HepG2 (cell line): ENCODE measurements at regions not wholly inside any gene's neighbourhood (a gene's known extent, or its start where the extent isn't known, plus 50 kb on each side); places are given as distances from the start of the nearest gene placed in this dataset.

Source experiments
- ARID2 ChIP-seq: sonication (generic); formaldehyde crosslinking; IDR thresholded peaks from 2 replicates; pipeline ENCODE4 v1.8.1; 2022; ENCODE audit warnings: mild to moderate bottlenecking, missing genetic modification reagents, borderline replicate concordance
- GABPB1 ChIP-seq: IDR thresholded peaks from 2 replicates; pipeline ENCODE4 v1.6.1; 2016; ENCODE audit warnings: mild to moderate bottlenecking, missing genetic modification reagents, moderate library complexity, missing compliant biosample characterization
- KDM1A ChIP-seq: IDR thresholded peaks from 2 replicates; pipeline ENCODE4 v1.6.1; 2016; ENCODE audit warnings: missing compliant biosample characterization
- MAZ ChIP-seq, 2 experiments: sonication (generic) in 1 of 2; formaldehyde crosslinking in 1 of 2; IDR thresholded peaks; 2 replicates each; pipeline versions ENCODE4 v1.5.0 to v1.6.1; 2012 to 2020; ENCODE audit warnings: low read depth in 2 of 2, mild to moderate bottlenecking in 2 of 2, borderline replicate concordance in 1 of 2, improper control_type of control experiment in 1 of 2, low read length in 1 of 2, missing genetic modification reagents in 1 of 2, moderate library complexity in 1 of 2
- PRPF4 ChIP-seq: fragments of 200-400 bp; formaldehyde crosslinking; IDR thresholded peaks from 2 replicates; pipeline ENCODE4 v1.6.1; 2016; ENCODE audit warnings: low read length, low read depth; ENCODE audit not compliant: poor library complexity, severe bottlenecking
- SMC3 ChIP-seq: IDR thresholded peaks from 2 replicates; pipeline ENCODE4 v1.6.1; 2011; ENCODE audit warnings: low read length, improper control_type of control experiment
- STAG1 ChIP-seq: sonication (generic); formaldehyde crosslinking; IDR thresholded peaks from 2 replicates; pipeline ENCODE4 v1.4.0; 2020; ENCODE audit warnings: missing genetic modification reagents
- YY1 ChIP-seq: IDR thresholded peaks from 2 replicates; pipeline ENCODE4 v1.6.1; 2011; ENCODE audit warnings: low read length, low read depth, moderate library complexity, mild to moderate bottlenecking; ENCODE audit not compliant: insufficient read depth, insufficient replicate concordance
- ZMYM3 ChIP-seq: sonication (generic); formaldehyde crosslinking; IDR thresholded peaks from 2 replicates; pipeline ENCODE4 v1.5.1; 2020; ENCODE audit warnings: mild to moderate bottlenecking, missing genetic modification reagents
- ZNF326 ChIP-seq: sonication (generic); formaldehyde crosslinking; IDR thresholded peaks from 2 replicates; pipeline ENCODE4 v1.4.0; 2020; ENCODE audit warnings: missing genetic modification reagents, borderline replicate concordance
- ZSCAN21 ChIP-seq: sonication (generic); formaldehyde crosslinking; IDR thresholded peaks from 2 replicates; pipeline ENCODE4 v1.8.0; 2022; ENCODE audit warnings: mild to moderate bottlenecking, missing genetic modification reagents, moderate library complexity, borderline replicate concordance
- ZSCAN29 ChIP-seq: sonication (generic); formaldehyde crosslinking; conservative IDR thresholded peaks from 2 replicates; pipeline ENCODE4 v1.4.0; 2020; ENCODE audit warnings: mild to moderate bottlenecking, missing genetic modification reagents
- TF ChIP-seq, protein P1 (sequence below): sonication (generic); formaldehyde crosslinking; IDR thresholded peaks from 2 replicates; pipeline ENCODE4 v1.5.0; 2020; ENCODE audit warnings: mild to moderate bottlenecking, missing genetic modification reagents, moderate library complexity
- TF ChIP-seq, protein P2 (sequence below): IDR thresholded peaks from 2 replicates; pipeline ENCODE4 v1.6.1; 2016; ENCODE audit warnings: low read depth
- TF ChIP-seq, protein P3 (sequence below): sonication (generic); formaldehyde crosslinking; IDR thresholded peaks from 2 replicates; pipeline ENCODE4 v1.4.0; 2020; ENCODE audit warnings: mild to moderate bottlenecking, missing genetic modification reagents
- TF ChIP-seq, protein P4 (sequence below), 2 experiments: sonication (generic) in 1 of 2; formaldehyde crosslinking in 1 of 2; IDR thresholded peaks; 2 replicates each; pipeline versions ENCODE4 v1.4.0 to v1.6.1; 2018 to 2020; ENCODE audit warnings: missing genetic modification reagents in 2 of 2, borderline replicate concordance in 1 of 2, low read depth in 1 of 2, mild to moderate bottlenecking in 1 of 2, missing biosample characterization in 1 of 2
- TF ChIP-seq, protein P5 (sequence below): sonication (generic); formaldehyde crosslinking; IDR thresholded peaks from 2 replicates; pipeline ENCODE4 v1.5.1; 2020; ENCODE audit warnings: mild to moderate bottlenecking, missing genetic modification reagents, borderline replicate concordance

DNA sequence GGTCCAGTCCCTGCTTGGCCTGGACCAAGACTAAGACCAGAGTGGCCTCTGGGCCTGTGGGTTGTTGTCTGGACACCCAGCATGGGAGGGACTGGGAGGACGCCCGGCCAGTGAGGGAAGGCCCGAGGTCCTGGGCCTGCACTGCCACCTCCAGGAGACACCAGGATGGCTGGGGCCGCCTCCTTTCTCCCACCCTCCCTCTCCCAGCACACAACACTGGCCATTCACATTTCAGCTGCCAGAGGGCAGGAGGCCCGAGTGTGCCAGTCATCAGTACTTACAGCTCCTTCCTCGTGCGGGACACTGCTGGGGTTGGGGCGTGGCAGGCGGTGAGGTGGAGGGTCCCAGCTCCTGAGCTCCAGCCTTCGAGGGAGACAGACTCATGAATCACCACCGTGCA is 133.5 kb downstream of the ASB1 start (continued):
- TF ChIP-seq SMC3 (peak; percentile 44; the same call in 1 of the 2 replicates), ZSCAN21 (peak; percentile 31; the same call in 1 of the 2 replicates), KDM1A (no peak), STAG1 (CRISPR knock-in tag) (peak; percentile 87), ZMYM3 (CRISPR knock-in tag) (0 out of 2 replicates have a peak, but pooled peaks have one; percentile 13), MAZ (IDR thresholded peaks at IDR 0.05; ENCODE audit: borderline replicate concordance, low read depth, low read length) (peak; percentile 34; the same call in 1 of the 2 replicates), MAZ (CRISPR knock-in tag; IDR thresholded peaks at IDR 0.05; ENCODE audit: low read depth) (peak; percentile 57), ZSCAN29 (CRISPR knock-in tag) (no peak), ARID2 (CRISPR knock-in tag) (no peak), PRPF4 (no peak), YY1 (no peak), ZNF326 (CRISPR knock-in tag) (0 out of 2 replicates have a peak, but pooled peaks have one; percentile 29), GABPB1 (peak; percentile 21; the same call in 1 of the 2 replicates)
- TF ChIP-seq, protein P1, sequence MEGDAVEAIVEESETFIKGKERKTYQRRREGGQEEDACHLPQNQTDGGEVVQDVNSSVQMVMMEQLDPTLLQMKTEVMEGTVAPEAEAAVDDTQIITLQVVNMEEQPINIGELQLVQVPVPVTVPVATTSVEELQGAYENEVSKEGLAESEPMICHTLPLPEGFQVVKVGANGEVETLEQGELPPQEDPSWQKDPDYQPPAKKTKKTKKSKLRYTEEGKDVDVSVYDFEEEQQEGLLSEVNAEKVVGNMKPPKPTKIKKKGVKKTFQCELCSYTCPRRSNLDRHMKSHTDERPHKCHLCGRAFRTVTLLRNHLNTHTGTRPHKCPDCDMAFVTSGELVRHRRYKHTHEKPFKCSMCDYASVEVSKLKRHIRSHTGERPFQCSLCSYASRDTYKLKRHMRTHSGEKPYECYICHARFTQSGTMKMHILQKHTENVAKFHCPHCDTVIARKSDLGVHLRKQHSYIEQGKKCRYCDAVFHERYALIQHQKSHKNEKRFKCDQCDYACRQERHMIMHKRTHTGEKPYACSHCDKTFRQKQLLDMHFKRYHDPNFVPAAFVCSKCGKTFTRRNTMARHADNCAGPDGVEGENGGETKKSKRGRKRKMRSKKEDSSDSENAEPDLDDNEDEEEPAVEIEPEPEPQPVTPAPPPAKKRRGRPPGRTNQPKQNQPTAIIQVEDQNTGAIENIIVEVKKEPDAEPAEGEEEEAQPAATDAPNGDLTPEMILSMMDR (CRISPR knock-in tag), result peak; percentile 87
- TF ChIP-seq, protein P2, sequence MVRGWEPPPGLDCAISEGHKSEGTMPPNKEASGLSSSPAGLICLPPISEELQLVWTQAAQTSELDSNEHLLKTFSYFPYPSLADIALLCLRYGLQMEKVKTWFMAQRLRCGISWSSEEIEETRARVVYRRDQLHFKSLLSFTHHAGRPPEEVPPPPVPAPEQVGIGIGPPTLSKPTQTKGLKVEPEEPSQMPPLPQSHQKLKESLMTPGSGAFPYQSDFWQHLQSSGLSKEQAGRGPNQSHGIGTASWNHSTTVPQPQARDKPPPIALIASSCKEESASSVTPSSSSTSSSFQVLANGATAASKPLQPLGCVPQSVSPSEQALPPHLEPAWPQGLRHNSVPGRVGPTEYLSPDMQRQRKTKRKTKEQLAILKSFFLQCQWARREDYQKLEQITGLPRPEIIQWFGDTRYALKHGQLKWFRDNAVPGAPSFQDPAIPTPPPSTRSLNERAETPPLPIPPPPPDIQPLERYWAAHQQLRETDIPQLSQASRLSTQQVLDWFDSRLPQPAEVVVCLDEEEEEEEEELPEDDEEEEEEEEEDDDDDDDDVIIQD, result 0 out of 2 replicates have a peak, but pooled peaks have one; percentile 18
- TF ChIP-seq, protein P3, sequence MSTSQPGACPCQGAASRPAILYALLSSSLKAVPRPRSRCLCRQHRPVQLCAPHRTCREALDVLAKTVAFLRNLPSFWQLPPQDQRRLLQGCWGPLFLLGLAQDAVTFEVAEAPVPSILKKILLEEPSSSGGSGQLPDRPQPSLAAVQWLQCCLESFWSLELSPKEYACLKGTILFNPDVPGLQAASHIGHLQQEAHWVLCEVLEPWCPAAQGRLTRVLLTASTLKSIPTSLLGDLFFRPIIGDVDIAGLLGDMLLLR (CRISPR knock-in tag), result 0 out of 2 replicates have a peak, but pooled peaks have one; percentile 20
- TF ChIP-seq, protein P4, sequence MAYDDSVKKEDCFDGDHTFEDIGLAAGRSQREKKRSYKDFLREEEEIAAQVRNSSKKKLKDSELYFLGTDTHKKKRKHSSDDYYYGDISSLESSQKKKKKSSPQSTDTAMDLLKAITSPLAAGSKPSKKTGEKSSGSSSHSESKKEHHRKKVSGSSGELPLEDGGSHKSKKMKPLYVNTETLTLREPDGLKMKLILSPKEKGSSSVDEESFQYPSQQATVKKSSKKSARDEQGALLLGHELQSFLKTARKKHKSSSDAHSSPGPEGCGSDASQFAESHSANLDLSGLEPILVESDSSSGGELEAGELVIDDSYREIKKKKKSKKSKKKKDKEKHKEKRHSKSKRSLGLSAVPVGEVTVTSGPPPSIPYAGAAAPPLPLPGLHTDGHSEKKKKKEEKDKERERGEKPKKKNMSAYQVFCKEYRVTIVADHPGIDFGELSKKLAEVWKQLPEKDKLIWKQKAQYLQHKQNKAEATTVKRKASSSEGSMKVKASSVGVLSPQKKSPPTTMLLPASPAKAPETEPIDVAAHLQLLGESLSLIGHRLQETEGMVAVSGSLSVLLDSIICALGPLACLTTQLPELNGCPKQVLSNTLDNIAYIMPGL (CRISPR knock-in tag; IDR thresholded peaks at IDR 0.05; ENCODE audit: borderline replicate concordance in 1 of 2, low read depth in 1 of 2), result peak in 1 of 2 experiments; percentile 40; a peak in 1 of 4 replicates
- TF ChIP-seq, protein P5, sequence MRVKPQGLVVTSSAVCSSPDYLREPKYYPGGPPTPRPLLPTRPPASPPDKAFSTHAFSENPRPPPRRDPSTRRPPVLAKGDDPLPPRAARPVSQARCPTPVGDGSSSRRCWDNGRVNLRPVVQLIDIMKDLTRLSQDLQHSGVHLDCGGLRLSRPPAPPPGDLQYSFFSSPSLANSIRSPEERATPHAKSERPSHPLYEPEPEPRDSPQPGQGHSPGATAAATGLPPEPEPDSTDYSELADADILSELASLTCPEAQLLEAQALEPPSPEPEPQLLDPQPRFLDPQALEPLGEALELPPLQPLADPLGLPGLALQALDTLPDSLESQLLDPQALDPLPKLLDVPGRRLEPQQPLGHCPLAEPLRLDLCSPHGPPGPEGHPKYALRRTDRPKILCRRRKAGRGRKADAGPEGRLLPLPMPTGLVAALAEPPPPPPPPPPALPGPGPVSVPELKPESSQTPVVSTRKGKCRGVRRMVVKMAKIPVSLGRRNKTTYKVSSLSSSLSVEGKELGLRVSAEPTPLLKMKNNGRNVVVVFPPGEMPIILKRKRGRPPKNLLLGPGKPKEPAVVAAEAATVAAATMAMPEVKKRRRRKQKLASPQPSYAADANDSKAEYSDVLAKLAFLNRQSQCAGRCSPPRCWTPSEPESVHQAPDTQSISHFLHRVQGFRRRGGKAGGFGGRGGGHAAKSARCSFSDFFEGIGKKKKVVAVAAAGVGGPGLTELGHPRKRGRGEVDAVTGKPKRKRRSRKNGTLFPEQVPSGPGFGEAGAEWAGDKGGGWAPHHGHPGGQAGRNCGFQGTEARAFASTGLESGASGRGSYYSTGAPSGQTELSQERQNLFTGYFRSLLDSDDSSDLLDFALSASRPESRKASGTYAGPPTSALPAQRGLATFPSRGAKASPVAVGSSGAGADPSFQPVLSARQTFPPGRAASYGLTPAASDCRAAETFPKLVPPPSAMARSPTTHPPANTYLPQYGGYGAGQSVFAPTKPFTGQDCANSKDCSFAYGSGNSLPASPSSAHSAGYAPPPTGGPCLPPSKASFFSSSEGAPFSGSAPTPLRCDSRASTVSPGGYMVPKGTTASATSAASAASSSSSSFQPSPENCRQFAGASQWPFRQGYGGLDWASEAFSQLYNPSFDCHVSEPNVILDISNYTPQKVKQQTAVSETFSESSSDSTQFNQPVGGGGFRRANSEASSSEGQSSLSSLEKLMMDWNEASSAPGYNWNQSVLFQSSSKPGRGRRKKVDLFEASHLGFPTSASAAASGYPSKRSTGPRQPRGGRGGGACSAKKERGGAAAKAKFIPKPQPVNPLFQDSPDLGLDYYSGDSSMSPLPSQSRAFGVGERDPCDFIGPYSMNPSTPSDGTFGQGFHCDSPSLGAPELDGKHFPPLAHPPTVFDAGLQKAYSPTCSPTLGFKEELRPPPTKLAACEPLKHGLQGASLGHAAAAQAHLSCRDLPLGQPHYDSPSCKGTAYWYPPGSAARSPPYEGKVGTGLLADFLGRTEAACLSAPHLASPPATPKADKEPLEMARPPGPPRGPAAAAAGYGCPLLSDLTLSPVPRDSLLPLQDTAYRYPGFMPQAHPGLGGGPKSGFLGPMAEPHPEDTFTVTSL (CRISPR knock-in tag), result no peak
